GM18909 (cell line): ENCODE measurements at regions not wholly inside any gene's neighbourhood (a gene's known extent, or its start where the extent isn't known, plus 50 kb on each side); places are given as distances from the start of the nearest gene placed in this dataset.

ENCODE experiments used
- ATAC-seq: cut with Tn5 transposase; IDR thresholded peaks from one replicate; pipeline ENCODE4 v1.9.1; 2021; ENCODE audit warnings: mild to moderate bottlenecking; ENCODE audit not compliant: unreplicated experiment, poor library complexity

GRCh38 chr13:74361274-74361673, 227.1 kb upstream of the KLF12 start:
- no peak for ATAC-seq

- no peak for ATAC-seq
Observed at GRCh38 chr13:74346960-74347359, 212.8 kb upstream of the KLF12 start.

- no peak for ATAC-seq
Observed at GRCh38 chr13:74338341-74338740, 204.1 kb upstream of the KLF12 start.

GRCh38 chr13:74336546-74336945, 202.3 kb upstream of the KLF12 start:
- no peak for ATAC-seq

GRCh38 chr13:74335370-74335769, 201.2 kb upstream of the KLF12 start:
- no peak for ATAC-seq

- no peak for ATAC-seq
Observed at GRCh38 chr13:74329962-74330361, 195.8 kb upstream of the KLF12 start.

- ATAC-seq, result no peak
Observed at GRCh38 chr13:74325106-74325505, 190.9 kb upstream of the KLF12 start.

- no peak for ATAC-seq
Observed at GRCh38 chr13:74324338-74324737, 190.1 kb upstream of the KLF12 start.

GRCh38 chr13:74322562-74322961, 188.4 kb upstream of the KLF12 start:
- ATAC-seq, result no peak

GRCh38 chr13:74320282-74320681, 186.1 kb upstream of the KLF12 start:
- no peak for ATAC-seq

- no peak for ATAC-seq
Observed at GRCh38 chr13:74316547-74316946, 182.3 kb upstream of the KLF12 start.

GRCh38 chr13:74306496-74306895, 172.3 kb upstream of the KLF12 start:
- no peak for ATAC-seq

GRCh38 chr13:74305876-74306275, 171.7 kb upstream of the KLF12 start:
- no peak for ATAC-seq

GRCh38 chr13:74301258-74301935, 167.2 kb upstream of the KLF12 start:
- no peak for ATAC-seq

GRCh38 chr13:74300162-74300561, 166.0 kb upstream of the KLF12 start:
- ATAC-seq, result no peak

- ATAC-seq, result no peak
Observed at GRCh38 chr13:74299721-74300120, 165.5 kb upstream of the KLF12 start.

GRCh38 chr13:74298923-74299322, 164.7 kb upstream of the KLF12 start:
- no peak for ATAC-seq

GRCh38 chr13:74289861-74290773, 155.9 kb upstream of the KLF12 start:
- peak; percentile 70 for ATAC-seq

GRCh38 chr13:74289107-74289506, 154.9 kb upstream of the KLF12 start:
- ATAC-seq, result no peak

GRCh38 chr13:74288361-74288911, 154.2 kb upstream of the KLF12 start:
- ATAC-seq, result no peak

GRCh38 chr13:74287724-74288169, 153.5 kb upstream of the KLF12 start:
- ATAC-seq, result peak; percentile 54
